HG02970 (cell line): ENCODE measurements at regions not wholly inside any gene's neighbourhood (a gene's known extent, or its start where the extent isn't known, plus 50 kb on each side); places are given as distances from the start of the nearest gene placed in this dataset.
"Not testable (repeated sequence)": the region's sequence is repeated elsewhere in the genome, so short reads cannot be mapped to it uniquely, and the experiment has no call there.

Experiments used
- ATAC-seq: cut with Tn5 transposase; IDR thresholded peaks from one replicate; pipeline ENCODE4 v1.9.1; 2021; ENCODE audit warnings: mild to moderate bottlenecking, moderate library complexity, moderate number of reproducible peaks; ENCODE audit not compliant: unreplicated experiment, low FRiP score

GRCh38 chr2:167332358-167332757, 444.1 kb downstream of the XIRP2 start:
- no peak for ATAC-seq

GRCh38 chr2:167331636-167332232, 443.5 kb downstream of the XIRP2 start:
- no peak for ATAC-seq

DNA sequence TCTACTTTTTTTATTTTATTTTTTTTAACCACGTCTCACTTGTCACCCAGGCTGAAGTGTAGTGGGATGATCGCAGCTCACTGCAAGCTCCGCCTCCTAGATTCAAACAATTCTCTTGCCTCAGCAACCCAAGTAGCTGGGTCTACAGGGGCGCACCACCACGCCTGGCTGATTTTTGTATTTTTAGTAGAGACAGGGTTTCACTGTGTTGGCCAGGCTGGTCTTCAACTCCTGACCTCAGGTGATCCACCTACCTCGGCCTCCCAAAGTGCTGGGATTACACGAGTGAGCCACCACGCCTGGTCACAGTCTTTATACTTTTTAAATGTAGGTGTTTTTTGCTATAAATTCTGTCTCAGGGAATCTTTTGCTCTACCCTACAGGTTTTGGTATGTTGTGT, 440.5 kb downstream of the XIRP2 start:
- ATAC-seq: not testable (repeated sequence)

DNA sequence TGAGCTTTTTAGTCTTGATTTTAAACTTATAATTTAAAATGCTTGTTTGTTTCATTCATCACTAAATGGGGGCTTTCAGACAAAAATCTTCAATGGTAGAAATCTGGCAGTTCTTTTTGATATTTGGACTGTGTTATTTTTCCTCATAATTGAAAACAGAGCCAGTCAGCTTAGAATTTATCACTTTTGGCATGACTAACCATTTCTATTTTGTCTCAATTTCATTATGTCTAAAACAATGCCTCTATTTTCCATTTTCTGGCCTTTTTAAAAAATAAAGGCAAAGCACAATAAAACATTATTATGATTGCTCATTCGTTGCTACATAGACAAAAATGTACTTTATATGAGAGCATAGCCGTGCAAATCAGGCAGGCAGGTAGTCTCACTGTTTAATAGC, 434.5 kb downstream of the XIRP2 start:
- ATAC-seq: no peak

DNA sequence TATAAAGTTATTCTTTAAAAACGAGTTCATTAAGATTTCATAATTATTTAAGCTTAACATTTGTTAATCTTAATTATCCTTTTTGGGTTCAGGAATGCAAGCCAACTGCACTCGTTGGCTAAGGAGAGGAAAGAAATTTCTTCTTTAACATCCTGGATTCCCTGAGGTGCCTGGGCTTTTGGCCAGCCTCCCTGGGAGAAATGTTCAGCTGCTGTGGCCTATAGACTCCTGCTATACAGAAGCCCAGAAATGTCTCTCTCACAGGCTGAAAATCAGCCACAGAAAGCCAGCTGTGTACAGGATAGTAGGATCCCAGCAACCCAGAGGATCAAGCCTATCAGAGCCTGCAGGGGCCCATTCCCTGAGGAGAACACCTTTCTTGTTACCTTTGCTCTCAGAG, 430.3 kb downstream of the XIRP2 start:
- no peak for ATAC-seq

DNA sequence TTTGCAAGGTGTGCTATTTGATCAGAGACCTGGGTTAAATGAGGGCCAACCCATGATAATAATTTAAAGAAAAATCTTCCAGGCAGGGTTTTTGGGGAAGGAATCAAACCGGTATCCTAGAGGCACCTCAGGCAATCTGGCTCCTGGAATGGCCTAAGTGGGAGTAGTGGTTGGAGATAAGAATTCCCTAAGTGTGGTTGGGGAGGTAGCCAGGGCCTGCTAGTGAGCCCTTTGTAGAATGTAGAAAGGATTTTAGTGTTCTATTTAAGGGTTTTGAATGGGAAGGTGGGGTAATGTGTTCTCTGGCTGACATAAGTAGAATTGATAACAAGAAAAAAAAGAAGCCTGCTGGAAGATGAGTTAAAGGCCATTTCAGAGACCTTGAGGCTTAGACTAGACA, 422.2 kb downstream of the XIRP2 start:
- no peak for ATAC-seq
